Activated naive CD8-positive, alpha-beta T cell treated with anti-CD3 and anti-CD28 coated beads, Interleukin-2, amount 50 U/mL, for 16 hours (primary cell): ENCODE measurements at regions not wholly inside any gene's neighbourhood (a gene's known extent, or its start where the extent isn't known, plus 50 kb on each side); places are given as distances from the start of the nearest gene placed in this dataset.

ENCODE experiments used
- DNase-seq: peaks from one replicate; pipeline ENCODE4 v3.0.0-alpha.2; 2020; ENCODE audit warnings: low read depth, low spot score

GRCh38 chr7:28231176-28231575 lies 50.6 kb upstream of the JAZF1 start:
- no peak for DNase-seq

GRCh38 chr7:28236560-28236959 lies 56.0 kb upstream of the JAZF1 start:
- no peak for DNase-seq

GRCh38 chr7:28237363-28237762 lies 56.8 kb upstream of the JAZF1 start:
- no peak for DNase-seq

- no peak for DNase-seq
Measured at GRCh38 chr7:28239823-28240204, 59.2 kb upstream of the JAZF1 start.

- no peak for DNase-seq
Measured at GRCh38 chr7:28240481-28240880, 59.9 kb upstream of the JAZF1 start.

- DNase-seq = no peak
Measured at GRCh38 chr7:28243861-28244260, 63.3 kb upstream of the JAZF1 start.

- no peak for DNase-seq
Measured at GRCh38 chr7:28245123-28245878, 64.7 kb upstream of the JAZF1 start.

- no peak for DNase-seq
Measured at GRCh38 chr7:28246921-28247461, 66.4 kb upstream of the JAZF1 start.

GRCh38 chr7:28258240-28258639 lies 77.6 kb upstream of the JAZF1 start:
- no peak for DNase-seq

- no peak for DNase-seq
Measured at GRCh38 chr7:28260969-28261368, 80.4 kb upstream of the JAZF1 start.

GRCh38 chr7:28263622-28264271 lies 83.2 kb upstream of the JAZF1 start:
- DNase-seq = no peak

GRCh38 chr7:28266402-28266801 lies 85.8 kb upstream of the JAZF1 start:
- no peak for DNase-seq

- DNase-seq = no peak
Measured at GRCh38 chr7:28267012-28267411, 86.4 kb upstream of the JAZF1 start.

- DNase-seq = no peak
Measured at GRCh38 chr7:28269700-28270361, 89.2 kb upstream of the JAZF1 start.

- DNase-seq = no peak
Measured at GRCh38 chr7:28270536-28270935, 89.9 kb upstream of the JAZF1 start.

GRCh38 chr7:28272461-28272877 lies 91.9 kb upstream of the JAZF1 start:
- DNase-seq = no peak

GRCh38 chr7:28276298-28276697 lies 95.7 kb upstream of the JAZF1 start:
- no peak for DNase-seq

GRCh38 chr7:28277364-28277763 lies 96.8 kb upstream of the JAZF1 start:
- DNase-seq = no peak

- DNase-seq = no peak
Measured at GRCh38 chr7:28277958-28278357, 97.4 kb upstream of the JAZF1 start.

- no peak for DNase-seq
Measured at GRCh38 chr7:28280516-28280915, 99.9 kb upstream of the JAZF1 start.

- DNase-seq = no peak
Measured at GRCh38 chr7:28290496-28290895, 109.9 kb upstream of the JAZF1 start.

- DNase-seq = no peak
Measured at GRCh38 chr7:28291559-28291958, 111.0 kb upstream of the JAZF1 start.
